ENCODE measurements at regions not wholly inside any gene's neighbourhood (a gene's known extent, or its start where the extent isn't known, plus 50 kb on each side); places are given as distances from the start of the nearest gene placed in this dataset.

DNA sequence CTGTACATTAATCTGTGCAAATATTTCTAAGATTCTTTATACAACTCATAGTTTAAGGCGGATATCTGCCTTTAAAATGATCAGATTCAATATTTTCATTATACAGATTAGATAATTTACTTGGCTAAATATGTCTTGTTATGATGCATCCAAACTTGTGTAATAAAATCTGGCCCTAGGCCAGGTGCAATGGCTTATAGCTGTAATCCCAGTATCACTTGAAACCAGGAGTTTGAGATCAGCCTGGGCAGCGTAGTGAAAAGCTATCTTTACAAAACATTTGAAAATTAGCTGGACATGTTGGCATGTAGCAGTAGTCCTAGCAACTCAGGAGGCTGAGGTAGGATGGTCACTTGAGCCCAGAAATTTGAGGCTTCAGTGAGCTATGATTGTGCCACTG lies 2002.2 kb upstream of the ACO1 start:
- TF ChIP-seq ZNF274 (IDR thresholded peaks at IDR 0.05; ENCODE audit: borderline replicate concordance, low read depth, low read length) (no peak), ZNF444 (CRISPR knock-in tag; IDR thresholded peaks at IDR 0.05) (no peak), NUFIP1 (IDR thresholded peaks at IDR 0.05; ENCODE audit: partially characterized antibody) (no peak), YY1 (IDR thresholded peaks at IDR 0.05; ENCODE audit: borderline replicate concordance in 1 of 3, control insufficient read depth in 1 of 3, extremely low read depth in 1 of 3, insufficient read depth in 3 of 3, insufficient read length in 1 of 3, insufficient replicate concordance in 2 of 3, low read depth in 1 of 3, low read length in 2 of 3) (no peak), MAFG (tag; conservative IDR thresholded peaks at IDR 0.05) (no peak), XRCC4 (IDR thresholded peaks at IDR 0.05; ENCODE audit: extremely low read depth, insufficient read depth, insufficient read length) (no peak), MYC (IDR thresholded peaks at IDR 0.05; ENCODE audit: low read depth, low read length) (no peak), MYC (CRISPR knock-in tag; IDR thresholded peaks at IDR 0.05; ENCODE audit: borderline replicate concordance, low read depth) (no peak), ESRRA (IDR thresholded peaks at IDR 0.05; ENCODE audit: borderline replicate concordance, low read depth) (no peak), STAT5B (CRISPR knock-in tag; IDR thresholded peaks at IDR 0.05) (no peak), POLR2AphosphoS5 (IDR thresholded peaks at IDR 0.05; ENCODE audit: control insufficient read depth, insufficient read depth, low read depth, low read length) (no peak), NCOR1 (IDR thresholded peaks at IDR 0.05) (no peak), EP400 (IDR thresholded peaks at IDR 0.05) (no peak)
- TF ChIP-seq, protein P1, sequence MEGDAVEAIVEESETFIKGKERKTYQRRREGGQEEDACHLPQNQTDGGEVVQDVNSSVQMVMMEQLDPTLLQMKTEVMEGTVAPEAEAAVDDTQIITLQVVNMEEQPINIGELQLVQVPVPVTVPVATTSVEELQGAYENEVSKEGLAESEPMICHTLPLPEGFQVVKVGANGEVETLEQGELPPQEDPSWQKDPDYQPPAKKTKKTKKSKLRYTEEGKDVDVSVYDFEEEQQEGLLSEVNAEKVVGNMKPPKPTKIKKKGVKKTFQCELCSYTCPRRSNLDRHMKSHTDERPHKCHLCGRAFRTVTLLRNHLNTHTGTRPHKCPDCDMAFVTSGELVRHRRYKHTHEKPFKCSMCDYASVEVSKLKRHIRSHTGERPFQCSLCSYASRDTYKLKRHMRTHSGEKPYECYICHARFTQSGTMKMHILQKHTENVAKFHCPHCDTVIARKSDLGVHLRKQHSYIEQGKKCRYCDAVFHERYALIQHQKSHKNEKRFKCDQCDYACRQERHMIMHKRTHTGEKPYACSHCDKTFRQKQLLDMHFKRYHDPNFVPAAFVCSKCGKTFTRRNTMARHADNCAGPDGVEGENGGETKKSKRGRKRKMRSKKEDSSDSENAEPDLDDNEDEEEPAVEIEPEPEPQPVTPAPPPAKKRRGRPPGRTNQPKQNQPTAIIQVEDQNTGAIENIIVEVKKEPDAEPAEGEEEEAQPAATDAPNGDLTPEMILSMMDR (IDR thresholded peaks at IDR 0.05 in 2 of 3, conservative IDR thresholded peaks at IDR 0.05 in 1 of 3; ENCODE audit: insufficient read depth in 2 of 3, low read depth in 1 of 3, low read length in 3 of 3): no peak

Data from K562 (cell line).